ENCODE measurements at regions not wholly inside any gene's neighbourhood (a gene's known extent, or its start where the extent isn't known, plus 50 kb on each side); places are given as distances from the start of the nearest gene placed in this dataset.

DNA sequence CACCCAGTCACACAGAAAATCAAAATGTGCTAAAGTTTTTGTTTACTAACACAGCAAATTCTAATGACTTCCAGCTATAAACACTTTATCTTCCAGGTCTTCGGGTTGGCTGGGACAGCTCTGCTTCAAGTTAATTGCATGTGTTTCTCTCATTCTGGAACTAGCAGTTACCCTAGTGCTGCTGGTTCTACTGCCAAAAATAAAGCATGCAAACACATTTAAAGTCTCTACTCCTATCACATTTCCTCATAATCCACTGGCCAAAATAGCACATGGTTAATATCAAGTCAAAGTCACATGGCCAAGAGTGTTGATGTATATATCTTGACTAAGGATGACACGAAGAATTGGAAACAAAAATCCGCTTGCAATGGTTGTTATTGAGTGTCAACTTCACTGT lies 973.1 kb upstream of the ADGRL2 start:
- TF ChIP-seq, protein P1, sequence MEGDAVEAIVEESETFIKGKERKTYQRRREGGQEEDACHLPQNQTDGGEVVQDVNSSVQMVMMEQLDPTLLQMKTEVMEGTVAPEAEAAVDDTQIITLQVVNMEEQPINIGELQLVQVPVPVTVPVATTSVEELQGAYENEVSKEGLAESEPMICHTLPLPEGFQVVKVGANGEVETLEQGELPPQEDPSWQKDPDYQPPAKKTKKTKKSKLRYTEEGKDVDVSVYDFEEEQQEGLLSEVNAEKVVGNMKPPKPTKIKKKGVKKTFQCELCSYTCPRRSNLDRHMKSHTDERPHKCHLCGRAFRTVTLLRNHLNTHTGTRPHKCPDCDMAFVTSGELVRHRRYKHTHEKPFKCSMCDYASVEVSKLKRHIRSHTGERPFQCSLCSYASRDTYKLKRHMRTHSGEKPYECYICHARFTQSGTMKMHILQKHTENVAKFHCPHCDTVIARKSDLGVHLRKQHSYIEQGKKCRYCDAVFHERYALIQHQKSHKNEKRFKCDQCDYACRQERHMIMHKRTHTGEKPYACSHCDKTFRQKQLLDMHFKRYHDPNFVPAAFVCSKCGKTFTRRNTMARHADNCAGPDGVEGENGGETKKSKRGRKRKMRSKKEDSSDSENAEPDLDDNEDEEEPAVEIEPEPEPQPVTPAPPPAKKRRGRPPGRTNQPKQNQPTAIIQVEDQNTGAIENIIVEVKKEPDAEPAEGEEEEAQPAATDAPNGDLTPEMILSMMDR (IDR thresholded peaks at IDR 0.05) = no peak
- TF ChIP-seq POLR2A (IDR thresholded peaks at IDR 0.05) = no peak
